ENCODE measurements at regions not wholly inside any gene's neighbourhood (a gene's known extent, or its start where the extent isn't known, plus 50 kb on each side); places are given as distances from the start of the nearest gene placed in this dataset.

DNA sequence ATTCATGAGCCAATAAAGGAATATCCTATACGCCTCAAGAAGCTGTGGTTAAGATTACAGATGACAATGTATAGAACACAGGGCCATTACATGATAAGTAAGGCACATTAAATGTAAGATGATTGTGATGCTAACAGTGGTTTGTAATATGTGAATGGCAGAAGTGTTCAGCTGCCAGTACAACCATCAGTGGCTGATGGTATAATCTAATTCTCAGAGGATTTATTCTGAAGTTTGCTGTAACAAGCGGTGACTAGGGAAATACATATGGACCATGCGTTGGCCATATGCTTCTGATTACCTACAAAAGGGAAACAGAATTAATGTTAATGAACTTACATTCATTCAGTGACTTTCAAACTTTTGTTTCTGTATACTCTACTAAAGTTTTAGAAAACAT lies 750.8 kb upstream of the KLHL29 start:
- H3K4me3 ChIP-seq (replicated peaks; ENCODE audit: low read depth, low read length) = no peak overlapping the region
- DNase-seq (ENCODE audit: extremely low read depth, insufficient read length) = no peak
- TF ChIP-seq, protein P1, sequence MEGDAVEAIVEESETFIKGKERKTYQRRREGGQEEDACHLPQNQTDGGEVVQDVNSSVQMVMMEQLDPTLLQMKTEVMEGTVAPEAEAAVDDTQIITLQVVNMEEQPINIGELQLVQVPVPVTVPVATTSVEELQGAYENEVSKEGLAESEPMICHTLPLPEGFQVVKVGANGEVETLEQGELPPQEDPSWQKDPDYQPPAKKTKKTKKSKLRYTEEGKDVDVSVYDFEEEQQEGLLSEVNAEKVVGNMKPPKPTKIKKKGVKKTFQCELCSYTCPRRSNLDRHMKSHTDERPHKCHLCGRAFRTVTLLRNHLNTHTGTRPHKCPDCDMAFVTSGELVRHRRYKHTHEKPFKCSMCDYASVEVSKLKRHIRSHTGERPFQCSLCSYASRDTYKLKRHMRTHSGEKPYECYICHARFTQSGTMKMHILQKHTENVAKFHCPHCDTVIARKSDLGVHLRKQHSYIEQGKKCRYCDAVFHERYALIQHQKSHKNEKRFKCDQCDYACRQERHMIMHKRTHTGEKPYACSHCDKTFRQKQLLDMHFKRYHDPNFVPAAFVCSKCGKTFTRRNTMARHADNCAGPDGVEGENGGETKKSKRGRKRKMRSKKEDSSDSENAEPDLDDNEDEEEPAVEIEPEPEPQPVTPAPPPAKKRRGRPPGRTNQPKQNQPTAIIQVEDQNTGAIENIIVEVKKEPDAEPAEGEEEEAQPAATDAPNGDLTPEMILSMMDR (IDR thresholded peaks at IDR 0.05; ENCODE audit: insufficient read depth, low read length, poor library complexity, severe bottlenecking) = no peak

DNA sequence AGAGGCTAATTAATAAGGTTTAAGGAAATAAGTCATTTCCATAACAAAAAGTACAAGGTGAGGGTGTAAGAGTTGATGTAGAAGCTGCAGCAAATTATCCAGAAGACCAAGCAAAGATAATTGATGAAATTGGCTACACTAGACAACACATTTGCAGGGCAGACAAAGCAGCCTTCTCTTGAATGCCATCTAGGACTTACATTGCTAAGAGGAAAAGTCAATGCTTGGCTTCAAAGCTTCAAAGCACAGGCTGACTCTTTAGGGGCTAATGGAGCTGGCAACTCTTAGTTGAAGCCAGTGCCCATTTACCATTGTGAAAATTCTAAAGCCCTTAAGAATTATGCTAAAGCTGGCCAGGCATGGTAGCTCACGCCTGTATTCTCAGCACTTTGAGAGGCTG lies 728.6 kb upstream of the KLHL29 start:
- no peak overlapping the region for H3K4me3 ChIP-seq (replicated peaks; ENCODE audit: low read depth, low read length)
- no peak for DNase-seq (ENCODE audit: extremely low read depth, insufficient read length)
- no peaks in the 10 kb centered on the region for H3K27me3 ChIP-seq (replicated peaks; ENCODE audit: control insufficient read depth, insufficient read depth, low read length)
- TF ChIP-seq, protein P1 (IDR thresholded peaks at IDR 0.05; ENCODE audit: insufficient read depth, low read length, poor library complexity, severe bottlenecking) = no peak
- H3K36me3 ChIP-seq (ENCODE audit: control insufficient read depth, insufficient read depth, low read length) = no peaks in the 10 kb centered on the region

More for the DNA sequence above, 750.8 kb upstream of the KLHL29 start:
- Histone ChIP-seq H3K36me3 (ENCODE audit: control insufficient read depth, insufficient read depth, low read length) (no peaks in the 10 kb centered on the region), H3K27me3 (replicated peaks; ENCODE audit: control insufficient read depth, insufficient read depth, low read length) (no peaks in the 10 kb centered on the region)

DNA sequence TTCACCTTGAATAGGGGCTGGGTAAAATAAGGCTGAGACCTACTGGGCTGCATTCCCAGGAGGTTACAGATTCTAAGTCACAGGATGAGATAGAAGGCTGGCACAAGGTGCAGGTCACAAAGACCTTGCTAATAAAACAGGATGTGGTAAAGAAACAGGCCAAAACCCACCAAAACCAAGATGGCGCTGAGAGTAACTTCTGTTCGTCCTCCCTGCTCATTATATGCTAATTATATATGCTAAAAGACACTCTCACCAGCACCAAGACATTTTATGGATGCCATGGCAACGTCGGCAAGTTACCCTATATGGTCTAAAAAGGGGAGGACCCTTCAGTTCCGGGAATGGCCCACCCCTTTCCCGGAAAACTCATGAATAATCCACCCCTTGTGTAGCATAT lies 711.5 kb upstream of the KLHL29 start:
- no peak for DNase-seq (ENCODE audit: extremely low read depth, insufficient read length)

DNA sequence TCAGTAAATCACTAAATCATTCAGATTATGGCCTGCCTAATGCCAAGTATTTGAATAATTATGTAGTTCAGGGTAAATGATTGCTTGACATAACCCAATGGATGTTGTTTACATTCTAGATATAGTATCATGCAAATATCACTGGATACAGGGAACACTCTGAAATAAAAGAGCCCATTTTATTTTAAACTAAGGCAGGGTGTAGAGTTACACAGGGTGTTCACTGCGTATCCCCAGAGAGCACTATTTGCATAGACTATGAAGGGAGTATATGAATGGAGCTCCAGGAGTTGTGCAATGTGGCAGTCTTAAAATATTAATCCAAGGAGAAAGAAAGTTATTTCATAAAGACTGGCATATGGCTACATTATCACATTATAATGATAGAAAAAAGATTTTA lies 701.1 kb upstream of the KLHL29 start:
- no peaks in the 10 kb centered on the region for H3K36me3 ChIP-seq (ENCODE audit: control insufficient read depth, insufficient read depth, low read length)
- DNase-seq (ENCODE audit: extremely low read depth, insufficient read length) = no peak
- TF ChIP-seq, protein P1 (IDR thresholded peaks at IDR 0.05; ENCODE audit: insufficient read depth, low read length, poor library complexity, severe bottlenecking) = no peak
- no peak overlapping the region for H3K4me3 ChIP-seq (replicated peaks; ENCODE audit: low read depth, low read length)
- H3K27me3 ChIP-seq (replicated peaks; ENCODE audit: control insufficient read depth, insufficient read depth, low read length) = no peaks in the 10 kb centered on the region

More for the DNA sequence above, 711.5 kb upstream of the KLHL29 start:
- Histone ChIP-seq H3K27me3 (replicated peaks; ENCODE audit: control insufficient read depth, insufficient read depth, low read length) (no peaks in the 10 kb centered on the region), H3K36me3 (ENCODE audit: control insufficient read depth, insufficient read depth, low read length) (no peaks in the 10 kb centered on the region), H3K4me3 (replicated peaks; ENCODE audit: low read depth, low read length) (no peak overlapping the region)
- TF ChIP-seq, protein P1 (IDR thresholded peaks at IDR 0.05; ENCODE audit: insufficient read depth, low read length, poor library complexity, severe bottlenecking) = no peak

DNA sequence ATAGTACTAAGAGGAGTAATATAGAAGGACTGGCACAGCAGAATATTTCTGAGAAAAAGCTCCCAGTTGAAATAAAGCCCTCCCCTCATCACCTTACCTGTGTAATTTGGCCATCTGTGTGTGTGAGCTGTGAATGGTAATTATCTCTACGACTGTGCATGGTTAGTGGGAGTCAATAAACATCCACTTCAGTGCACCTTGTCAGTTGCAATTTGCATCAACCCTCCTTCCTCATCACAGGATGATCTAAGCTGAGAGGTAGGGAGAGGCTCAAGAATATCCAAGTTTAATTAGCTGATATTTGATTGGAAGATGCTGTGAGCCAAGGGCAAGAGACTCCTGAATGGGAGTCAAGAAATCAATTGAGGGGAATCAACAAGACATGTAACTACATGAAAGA lies 694.9 kb upstream of the KLHL29 start:
- H3K36me3 ChIP-seq (ENCODE audit: control insufficient read depth, insufficient read depth, low read length) = no peaks in the 10 kb centered on the region
- no peaks in the 10 kb centered on the region for H3K27me3 ChIP-seq (replicated peaks; ENCODE audit: control insufficient read depth, insufficient read depth, low read length)
- DNase-seq (ENCODE audit: extremely low read depth, insufficient read length) = no peak
- no peak overlapping the region for H3K4me3 ChIP-seq (replicated peaks; ENCODE audit: low read depth, low read length)
- TF ChIP-seq, protein P1 (IDR thresholded peaks at IDR 0.05; ENCODE audit: insufficient read depth, low read length, poor library complexity, severe bottlenecking) = no peak

DNA sequence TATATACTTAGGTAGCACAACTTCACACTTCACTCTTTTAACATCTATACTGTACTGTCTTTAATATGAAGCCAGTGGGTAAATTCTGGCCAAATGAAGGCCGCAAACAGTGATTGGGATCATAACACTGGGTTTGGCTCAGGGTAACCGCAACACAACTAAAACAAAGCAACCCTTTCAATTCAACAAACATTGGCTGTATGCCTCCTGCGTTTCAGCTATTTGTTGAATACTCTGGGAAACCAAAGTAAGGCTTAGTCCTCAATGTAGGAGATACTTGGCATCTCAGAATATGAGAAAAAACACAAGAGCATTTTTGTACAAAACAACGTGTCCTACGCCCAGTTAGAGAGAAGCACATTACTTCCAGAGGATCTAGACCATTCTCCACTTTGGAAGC lies 693.3 kb upstream of the KLHL29 start:
- no peak overlapping the region for H3K4me3 ChIP-seq (replicated peaks; ENCODE audit: low read depth, low read length)
- no peak for DNase-seq (ENCODE audit: extremely low read depth, insufficient read length)
- H3K36me3 ChIP-seq (ENCODE audit: control insufficient read depth, insufficient read depth, low read length) = no peaks in the 10 kb centered on the region
- TF ChIP-seq, protein P1 (IDR thresholded peaks at IDR 0.05; ENCODE audit: insufficient read depth, low read length, poor library complexity, severe bottlenecking) = no peak
- H3K27me3 ChIP-seq (replicated peaks; ENCODE audit: control insufficient read depth, insufficient read depth, low read length) = no peaks in the 10 kb centered on the region
